ENCODE measurements at regions not wholly inside any gene's neighbourhood (a gene's known extent, or its start where the extent isn't known, plus 50 kb on each side); places are given as distances from the start of the nearest gene placed in this dataset.
A peak's percentile ranks its signal among the peaks of the same experiment; 100 is the strongest.

- no peak for TF ChIP-seq CTCF (conservative IDR thresholded peaks at IDR 0.05; ENCODE audit: low read length)
- no peak for DNase-seq (ENCODE audit: low read depth)
- H3K4me3 ChIP-seq (ENCODE audit: low read length) = no peak overlapping the region
Measured at GRCh38 chr2:19189391-19189790, 169.0 kb downstream of the OSR1 start.

GRCh38 chr2:19187323-19188020 lies 171.0 kb downstream of the OSR1 start:
- peak; percentile 11 for DNase-seq (ENCODE audit: low read depth)
- no peak overlapping the region for H3K4me3 ChIP-seq (ENCODE audit: low read length)
- TF ChIP-seq CTCF (conservative IDR thresholded peaks at IDR 0.05; ENCODE audit: low read length) = no peak

- H3K4me3 ChIP-seq (ENCODE audit: low read length) = no peak overlapping the region
- peak; percentile 24 for DNase-seq (ENCODE audit: low read depth)
- TF ChIP-seq CTCF (conservative IDR thresholded peaks at IDR 0.05; ENCODE audit: low read length) = no peak
Measured at GRCh38 chr2:19185086-19185485, 173.3 kb downstream of the OSR1 start.

- no peak for TF ChIP-seq CTCF (conservative IDR thresholded peaks at IDR 0.05; ENCODE audit: low read length)
- no peak overlapping the region for H3K4me3 ChIP-seq (ENCODE audit: low read length)
- DNase-seq (ENCODE audit: low read depth) = peak; percentile 17
Measured at GRCh38 chr2:19178175-19178574, 180.2 kb downstream of the OSR1 start.

GRCh38 chr2:19176977-19177376 lies 181.4 kb downstream of the OSR1 start:
- no peak for TF ChIP-seq CTCF (conservative IDR thresholded peaks at IDR 0.05; ENCODE audit: low read length)
- peak; percentile 20 for DNase-seq (ENCODE audit: low read depth)
- no peak overlapping the region for H3K4me3 ChIP-seq (ENCODE audit: low read length)

GRCh38 chr2:19176172-19176852 lies 182.1 kb downstream of the OSR1 start:
- no peak for TF ChIP-seq CTCF (conservative IDR thresholded peaks at IDR 0.05; ENCODE audit: low read length)
- DNase-seq (ENCODE audit: low read depth) = no peak
- H3K4me3 ChIP-seq (ENCODE audit: low read length) = no peak overlapping the region

DNA sequence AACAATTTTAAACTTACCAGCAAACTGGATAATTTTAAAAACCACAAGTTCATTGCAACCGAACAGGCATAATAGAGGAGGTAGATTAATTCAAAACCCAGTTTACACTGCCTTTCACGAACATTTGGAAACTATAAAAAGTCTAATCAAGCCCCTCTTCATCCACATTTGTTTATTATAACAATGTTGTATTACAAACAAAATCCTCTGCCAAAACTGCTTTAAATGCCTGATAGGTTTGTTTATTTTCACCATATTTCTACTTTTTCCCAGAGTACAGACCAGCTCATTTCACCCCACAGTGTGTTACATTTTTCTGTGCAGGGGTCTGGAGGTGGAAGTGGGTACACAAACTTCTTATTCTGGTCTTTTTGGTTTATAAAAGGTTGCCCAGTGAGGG lies 184.2 kb downstream of the OSR1 start:
- no peak for TF ChIP-seq CTCF (conservative IDR thresholded peaks at IDR 0.05; ENCODE audit: low read length)
- H3K4me3 ChIP-seq (ENCODE audit: low read length) = no peak overlapping the region
- DNase-seq (ENCODE audit: low read depth) = no peak
